GM12878 (cell line): ENCODE measurements at regions not wholly inside any gene's neighbourhood (a gene's known extent, or its start where the extent isn't known, plus 50 kb on each side); places are given as distances from the start of the nearest gene placed in this dataset.
A peak's percentile ranks its signal among the peaks of the same experiment; 100 is the strongest.

Source experiments
- ATAC-seq: fragments of 200-7000 bp; cut with Tn5 transposase; 3 replicates; pipeline ENCODE4 v1.9.1; 2020; ENCODE audit warnings: mild to moderate bottlenecking, moderate library complexity
- BruUV-seq: library from RNA; stranded (reverse); fragments of 400-500 nt; replicated peaks from 2 replicates; lab custom pipeline; 2021; lab: Mats Ljungman, UMichigan
- CTCF ChIA-PET: fragments of 300-600 bp; sonication (Branson Sonifier 250); formaldehyde crosslinking; extraction: SDS; loops from one replicate; lab custom pipeline; 2021; ENCODE audit warnings: inconsistent platforms; lab: Yijun Ruan, JAX
- POLR2A ChIA-PET: fragments of 350-600 bp; formaldehyde crosslinking; extraction: SDS; loops from one replicate; lab custom pipeline; 2021; ENCODE audit warnings: inconsistent platforms; lab: Charles Lee
- RAD21 ChIA-PET: fragments of 300-600 bp; sonication (Branson Sonifier 250); formaldehyde crosslinking; loops from one replicate; lab custom pipeline; 2023; ENCODE audit warnings: antibody characterized with exemption; ENCODE audit not compliant: unreplicated experiment; lab: Charles Lee
- SMC1A ChIA-PET: fragments of 300-600 bp; sonication (Branson Sonifier 250); formaldehyde crosslinking; loops from one replicate; lab custom pipeline; 2023; ENCODE audit not compliant: unreplicated experiment, uncharacterized antibody; lab: Charles Lee
- DNase-seq: peaks from one replicate; pipeline ENCODE4 v3.0.0-alpha.2; 2011; ENCODE audit warnings: low read depth, low spot score
- FAIRE-seq: peaks from 3 replicates; lab custom pipeline; 2011; peaks lifted over from hg19 to GRCh38; lab: Jason Lieb, UNC
- H2AFZ ChIP-seq: 2 replicates; pipeline ENCODE4 v1.6.0; 2011; ENCODE audit warnings: low read depth, low read length, control low read depth; ENCODE audit not compliant: control insufficient read depth
- H3K27ac ChIP-seq: 2 replicates; pipeline ENCODE4 v1.5.1; 2011; ENCODE audit warnings: control low read depth; ENCODE audit not compliant: control insufficient read depth, insufficient read depth
- H3K27me3 ChIP-seq, 2 experiments: replicated peaks in 1 of 2; 2 replicates each; pipeline versions ENCODE4 v1.6.0 to v1.6.1; 2011; ENCODE audit warnings: low read length in 1 of 2; ENCODE audit not compliant: control insufficient read depth in 2 of 2, insufficient read depth in 2 of 2
- H3K36me3 ChIP-seq, 2 experiments: 2 replicates each; pipeline ENCODE4 v1.5.1; 2011; ENCODE audit warnings: low read length in 1 of 2; ENCODE audit not compliant: control insufficient read depth in 2 of 2, insufficient read depth in 2 of 2
- H3K4me1 ChIP-seq: 2 replicates; pipeline ENCODE4 v1.6.1; 2011; ENCODE audit warnings: mild to moderate bottlenecking, low read length, moderate library complexity, mixed read lengths; ENCODE audit not compliant: control insufficient read depth, insufficient read depth
- H3K4me2 ChIP-seq: 2 replicates; pipeline ENCODE4 v1.6.0; 2011; ENCODE audit warnings: control low read depth; ENCODE audit not compliant: control insufficient read depth, insufficient read depth
- H3K4me3 ChIP-seq: fragments of 200-600 bp; sonication (generic); 2 replicates; pipeline ENCODE4 v1.5.1; 2016
- H3K79me2 ChIP-seq: 2 replicates; pipeline ENCODE4 v1.6.0; 2011; ENCODE audit warnings: low read length; ENCODE audit not compliant: control insufficient read depth, insufficient read depth
- H3K9ac ChIP-seq: 2 replicates; pipeline ENCODE4 v1.8.0; 2011; ENCODE audit warnings: low read length, control low read depth, mixed read lengths; ENCODE audit not compliant: control insufficient read depth, insufficient read depth
- H3K9me3 ChIP-seq: replicated peaks from 3 replicates; pipeline ENCODE4 v1.5.1; 2011; ENCODE audit warnings: mild to moderate bottlenecking, low read length; ENCODE audit not compliant: control insufficient read depth, insufficient read depth
- H4K20me1 ChIP-seq: 2 replicates; pipeline ENCODE4 v1.6.0; 2011; ENCODE audit not compliant: control insufficient read depth, insufficient read depth
- ATF7 ChIP-seq: fragments of 450-650 bp; IDR thresholded peaks from 2 replicates; pipeline ENCODE4 v1.6.1; 2016; ENCODE audit warnings: low read depth, mild to moderate bottlenecking
- BCL3 ChIP-seq: IDR thresholded peaks from 2 replicates; pipeline ENCODE4 v1.6.1; 2011; ENCODE audit warnings: borderline replicate concordance, low read depth, mild to moderate bottlenecking, moderate library complexity, low read length; ENCODE audit not compliant: insufficient read depth, poor library complexity, severe bottlenecking
- BHLHE40 ChIP-seq, 2 experiments: fragments of 450-650 bp in 1 of 2; IDR thresholded peaks; 2 replicates each; pipeline ENCODE4 v1.6.1; 2011 to 2017; ENCODE audit warnings: low read depth in 2 of 2, borderline replicate concordance in 1 of 2, improper control_type of control experiment in 1 of 2, low read length in 1 of 2, mild to moderate bottlenecking in 1 of 2
- CBFB ChIP-seq: IDR thresholded peaks from 2 replicates; pipeline ENCODE4 v1.6.1; 2016; ENCODE audit warnings: antibody characterized with exemption, low read depth
- CBX5 ChIP-seq: sonication (generic); IDR thresholded peaks from 2 replicates; pipeline ENCODE4 v1.6.1; 2016; ENCODE audit warnings: low read depth, moderate library complexity, mild to moderate bottlenecking, inconsistent platforms
- E2F4 ChIP-seq: IDR thresholded peaks from 2 replicates; pipeline ENCODE4 v1.6.1; 2012; ENCODE audit warnings: low read depth, low read length, improper control_type of control experiment
- FOXM1 ChIP-seq: IDR thresholded peaks from 2 replicates; pipeline ENCODE4 v1.6.1; 2012; ENCODE audit warnings: low read depth, mild to moderate bottlenecking, inconsistent platforms, low read length, moderate library complexity
- GATAD2B ChIP-seq: fragments of 450-650 bp; conservative IDR thresholded peaks from 2 replicates; pipeline ENCODE4 v1.6.1; 2017; ENCODE audit warnings: low read depth, mild to moderate bottlenecking, moderate library complexity
- JUNB ChIP-seq: IDR thresholded peaks from 2 replicates; pipeline ENCODE4 v1.6.1; 2016; ENCODE audit warnings: antibody characterized with exemption, mild to moderate bottlenecking
- MEF2B ChIP-seq: fragments of 450-650 bp; IDR thresholded peaks from 2 replicates; pipeline ENCODE4 v1.6.1; 2018; ENCODE audit warnings: mild to moderate bottlenecking, moderate library complexity; ENCODE audit not compliant: partially characterized antibody, poor library complexity, severe bottlenecking
- PAX5 ChIP-seq: IDR thresholded peaks from 2 replicates; pipeline ENCODE4 v1.6.1; 2011; ENCODE audit warnings: low read depth, low read length, borderline replicate concordance
- RCOR1 ChIP-seq: conservative IDR thresholded peaks from 2 replicates; pipeline ENCODE4 v1.6.1; 2012; ENCODE audit warnings: low read depth, low read length, improper control_type of control experiment
- RELB ChIP-seq: fragments of 450-650 bp; IDR thresholded peaks from 2 replicates; pipeline ENCODE4 v1.6.1; 2017; ENCODE audit warnings: low read depth, mild to moderate bottlenecking, moderate library complexity
- SMAD1 ChIP-seq: fragments of 450-650 bp; IDR thresholded peaks from 2 replicates; pipeline ENCODE4 v1.6.1; 2018; ENCODE audit warnings: mild to moderate bottlenecking, low read depth; ENCODE audit not compliant: partially characterized antibody
- SP1 ChIP-seq: IDR thresholded peaks from one replicate; pipeline ENCODE4 v1.6.1; 2011; ENCODE audit warnings: low read depth, low read length
- SPI1 ChIP-seq: IDR thresholded peaks from 2 replicates; pipeline ENCODE4 v1.6.1; 2011; ENCODE audit warnings: low read depth, mild to moderate bottlenecking, low read length, moderate library complexity, borderline replicate concordance; ENCODE audit not compliant: insufficient read depth
- SRF ChIP-seq, 2 experiments: IDR thresholded peaks; 2 replicates each; pipeline ENCODE4 v1.6.1; 2011; ENCODE audit warnings: low read depth in 2 of 2, low read length in 2 of 2, mild to moderate bottlenecking in 1 of 2, moderate library complexity in 1 of 2
- ZBED1 ChIP-seq: IDR thresholded peaks from 2 replicates; pipeline ENCODE4 v1.6.1; 2016; ENCODE audit warnings: borderline replicate concordance
- WGBS: methylation state at CpG from one replicate; pipeline ENCODE4 v1.1.6; 2016; ENCODE audit warnings: low lambda C conversion rate; ENCODE audit not compliant: insufficient replicate concordance, insufficient coverage; ENCODE audit errors: missing lambda C conversion rate; 5-methylcytosine and 5-hydroxymethylcytosine counted together
- in situ Hi-C: fragments of 300-500 bp; cut with MboI; formaldehyde crosslinking; loops from 9 replicates; pipeline ENCODE4 v1.14.3; 2018; ENCODE audit warnings: mixed read lengths
- intact Hi-C: fragments of 100-400 bp; cut with micrococcal nuclease; formaldehyde crosslinking; loops from one replicate; pipeline ENCODE4 v1.14.2; 2022; ENCODE audit not compliant: unreplicated experiment

DNA sequence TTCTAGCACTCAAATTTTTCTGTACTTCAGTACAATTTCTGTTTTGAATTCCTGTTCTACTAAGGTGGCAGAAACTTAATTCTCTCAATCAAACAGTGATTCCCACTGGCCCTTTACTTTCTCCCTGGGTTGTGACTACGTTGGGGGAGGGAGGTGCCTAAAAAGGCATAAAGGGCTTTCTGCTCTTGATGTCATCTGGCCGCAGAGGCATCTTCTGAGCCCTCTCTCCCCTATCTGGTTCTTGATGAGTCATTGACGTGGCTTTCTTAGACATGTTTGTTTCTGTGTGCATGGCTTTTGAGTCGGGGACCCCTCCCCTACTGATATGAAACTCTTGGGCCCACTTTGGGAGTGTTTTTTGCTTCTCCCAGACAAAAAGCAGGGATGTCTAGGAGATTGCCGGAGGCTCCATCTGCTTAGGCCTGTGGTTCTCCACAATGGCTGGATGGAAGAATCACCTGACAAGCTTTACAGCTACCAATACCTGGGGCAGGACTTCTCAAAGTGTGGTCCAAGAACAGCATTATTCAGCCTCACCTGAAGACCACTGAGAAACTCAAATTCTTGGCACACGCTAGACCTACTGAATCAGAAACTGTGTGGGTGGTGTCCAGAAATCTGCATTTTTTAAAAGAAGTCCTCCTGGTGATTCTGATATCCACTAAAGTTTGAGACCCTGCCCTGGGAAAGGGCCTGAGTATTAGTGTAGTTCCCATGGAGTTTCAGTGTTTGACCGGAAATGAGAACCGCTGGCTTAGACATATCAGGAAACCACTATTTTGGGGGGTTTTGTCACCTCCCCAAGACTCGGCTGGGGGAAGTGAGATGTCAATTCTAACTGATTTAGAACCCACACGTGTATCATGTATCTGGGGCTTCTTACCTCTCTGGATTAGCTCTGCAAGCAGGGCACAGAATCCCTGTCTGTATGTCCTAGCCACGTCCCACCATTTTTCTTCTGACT, 395.7 kb upstream of the PDE3A start:
- ChIA-PET CTCF (interaction anchor here (1.0 to 1.2 kb wide), 2 partner anchors 57 to 166 kb away, joined by 3 to 5 read pairs; no protein-coding TSS in a partner anchor), POLR2A (interaction anchor here (0.6 kb wide), 1 partner anchor 129 kb away, joined by 3 read pairs; no protein-coding TSS in a partner anchor), RAD21 (interaction anchor here (1.5 kb wide), 2 partner anchors 75 to 78 kb away, joined by 3 read pairs; no protein-coding TSS in a partner anchor), SMC1A (interaction anchor here (0.5 to 3.6 kb wide), 5 partner anchors 36 to 179 kb away, joined by 3 to 10 read pairs (median 3); no protein-coding TSS in a partner anchor)
- Histone ChIP-seq H3K4me1 (peaks cover 9% of the 10 kb centered on the region), H2AFZ (peak overlapping the region; percentile 12; the same call in 1 of the 2 replicates), H3K79me2 (no peaks in the 10 kb centered on the region), H3K36me3 (no peaks in the 10 kb centered on the region), H3K9ac (no peak overlapping the region), H3K27ac (peak overlapping the region; percentile 31; the same call in 1 of the 2 replicates), H3K4me3 (no peak overlapping the region), H4K20me1 (no peaks in the 10 kb centered on the region), H3K9me3 (no peaks in the 10 kb centered on the region; the same call in 2 of the 3 replicates), H3K27me3 (no peaks in the 10 kb centered on the region), H3K4me2 (peak overlapping the region; percentile 7; the same call in 1 of the 2 replicates)
- in situ Hi-C loops: no loop called here
- no TSS peak for BruUV-seq
- intact Hi-C loops: loop anchor here (5.0 kb wide), 1 partner anchor 55 kb away; no protein-coding TSS in a partner anchor
- FAIRE-seq: no peak
- 13% methylated on average over 11 of the region's 11 CpGs for WGBS
- peak; percentile 52 for DNase-seq
- ATAC-seq: peak; percentile 88
- TF ChIP-seq RCOR1 (no peak), SRF (IDR thresholded peaks at IDR 0.05; ENCODE audit: low read depth in 2 of 2, low read length in 2 of 2) (peak in 1 of 2 experiments; percentile 60; a peak in 1 of 4 replicates), FOXM1 (peak; percentile 80; the same call in 1 of the 2 replicates), CBFB (peak; percentile 64), PAX5 (peak; percentile 72; the same call in 1 of the 2 replicates), MEF2B (peak; percentile 27), BCL3 (peak; percentile 91), BHLHE40 (IDR thresholded peaks at IDR 0.05; ENCODE audit: borderline replicate concordance in 1 of 2, low read depth in 2 of 2, low read length in 1 of 2) (peak; percentile 51 to 71; a peak in 3 of 4 replicates), ATF7 (0 out of 2 replicates have a peak, but pooled peaks have one; percentile 22), ZBED1 (peak; percentile 53; the same call in 1 of the 2 replicates), E2F4 (no peak), JUNB (peak; percentile 71), RELB (0 out of 2 replicates have a peak, but pooled peaks have one; percentile 22), SP1 (peak; percentile 10), GATAD2B (0 out of 2 replicates have a peak, but pooled peaks have one; percentile 46), SMAD1 (no peak), SPI1 (peak; percentile 69; the same call in 1 of the 2 replicates), CBX5 (no peak)
